Kidney epithelial cell (primary cell): ENCODE measurements at regions not wholly inside any gene's neighbourhood (a gene's known extent, or its start where the extent isn't known, plus 50 kb on each side); places are given as distances from the start of the nearest gene placed in this dataset.

Experiments
- DNase-seq: peaks from one replicate; pipeline ENCODE4 v3.0.0-alpha.2; 2010; ENCODE audit warnings: low read depth
- H3K27me3 ChIP-seq: 2 replicates; pipeline ENCODE4 v1.6.0; 2011; ENCODE audit warnings: low read length; ENCODE audit not compliant: control insufficient read depth, insufficient read depth
- H3K36me3 ChIP-seq: 2 replicates; pipeline ENCODE4 v1.5.1; 2011; ENCODE audit warnings: low read length; ENCODE audit not compliant: control insufficient read depth, insufficient read depth
- H3K4me3 ChIP-seq: 2 replicates; pipeline ENCODE4 v1.5.1; 2011; ENCODE audit warnings: low read depth, mild to moderate bottlenecking, control low read depth, low read length
- CTCF ChIP-seq: IDR thresholded peaks from 2 replicates; pipeline ENCODE4 v1.5.1; 2011; ENCODE audit warnings: mild to moderate bottlenecking, moderate library complexity, low read length, control low read depth, inconsistent platforms; ENCODE audit not compliant: insufficient read depth, poor library complexity, severe bottlenecking

- Histone ChIP-seq H3K36me3 (no peaks in the 10 kb centered on the region), H3K27me3 (no peaks in the 10 kb centered on the region), H3K4me3 (no peak overlapping the region)
- no peak for DNase-seq
- TF ChIP-seq CTCF: no peak
These were observed 112.2 kb downstream of the BRD1 start for GRCh38 chr22:49715450-49715849.

- no peak overlapping the region for H3K4me3 ChIP-seq
- no peaks in the 10 kb centered on the region for H3K36me3 ChIP-seq
- DNase-seq: no peak
- no peaks in the 10 kb centered on the region for H3K27me3 ChIP-seq
- TF ChIP-seq CTCF: no peak
These were observed 114.7 kb downstream of the BRD1 start for GRCh38 chr22:49713003-49713402.

GRCh38 chr22:49712195-49712791 is 115.4 kb downstream of the BRD1 start:
- no peak for DNase-seq
- no peaks in the 10 kb centered on the region for H3K36me3 ChIP-seq
- no peak overlapping the region for H3K4me3 ChIP-seq
- H3K27me3 ChIP-seq: no peaks in the 10 kb centered on the region
- TF ChIP-seq CTCF: no peak

GRCh38 chr22:49710746-49711145 is 116.9 kb downstream of the BRD1 start:
- Histone ChIP-seq H3K36me3 (no peaks in the 10 kb centered on the region), H3K27me3 (no peaks in the 10 kb centered on the region), H3K4me3 (no peak overlapping the region)
- no peak for DNase-seq
- TF ChIP-seq CTCF: no peak

GRCh38 chr22:49709464-49709863 is 118.2 kb downstream of the BRD1 start:
- DNase-seq: no peak
- Histone ChIP-seq H3K4me3 (no peak overlapping the region), H3K36me3 (no peaks in the 10 kb centered on the region), H3K27me3 (peaks cover 5% of the 10 kb centered on the region)
- TF ChIP-seq CTCF: no peak

- no peak for TF ChIP-seq CTCF
- no peak for DNase-seq
- H3K4me3 ChIP-seq: no peak overlapping the region
- peaks cover 14% of the 10 kb centered on the region for H3K27me3 ChIP-seq
- no peaks in the 10 kb centered on the region for H3K36me3 ChIP-seq
These were observed 121.7 kb downstream of the BRD1 start for GRCh38 chr22:49705972-49706352.
